Activated CD8-positive, alpha-beta T cell treated with anti-CD3 and anti-CD28 coated beads for 36 hours (primary cell): ENCODE measurements at regions not wholly inside any gene's neighbourhood (a gene's known extent, or its start where the extent isn't known, plus 50 kb on each side); places are given as distances from the start of the nearest gene placed in this dataset.

Experiments used
- ATAC-seq: fragments of 200-7000 bp; cut with Tn5 transposase; one replicate; pipeline ENCODE4 v1.10.0; 2021; ENCODE audit warnings: mild to moderate bottlenecking, moderate library complexity
- CTCF ChIA-PET: fragments of 350-600 bp; sonication (Branson Sonifier 250); formaldehyde crosslinking; loops from one replicate; lab custom pipeline; 2021; ENCODE audit warnings: antibody characterized with exemption; lab: Charles Lee
- POLR2A ChIA-PET: fragments of 350-600 bp; sonication (Branson Sonifier 250); formaldehyde crosslinking; loops from one replicate; lab custom pipeline; 2021; ENCODE audit warnings: antibody characterized with exemption; lab: Charles Lee
- DNase-seq: peaks from one replicate; pipeline ENCODE4 v3.0.0-alpha.2; 2020
- H3K27ac Mint-ChIP-seq: one replicate; pipeline ENCODE4 v1.8.0; 2021; ENCODE audit warnings: mild to moderate bottlenecking, mixed read lengths
- H3K27me3 Mint-ChIP-seq: one replicate; pipeline ENCODE4 v1.8.0; 2021; ENCODE audit warnings: mixed read lengths
- H3K36me3 Mint-ChIP-seq: one replicate; pipeline ENCODE4 v1.8.0; 2021; ENCODE audit warnings: low read depth, mixed read lengths
- H3K4me1 Mint-ChIP-seq: one replicate; pipeline ENCODE4 v1.8.0; 2021; ENCODE audit warnings: low read depth, mixed read lengths
- H3K4me3 Mint-ChIP-seq: one replicate; pipeline ENCODE4 v1.8.0; 2021; ENCODE audit warnings: mild to moderate bottlenecking, moderate library complexity, mixed read lengths
- H3K9me3 Mint-ChIP-seq: one replicate; pipeline ENCODE4 v1.8.0; 2021; ENCODE audit warnings: mixed read lengths
- CTCF ChIP-seq: fragments of 200-600 bp; IDR thresholded peaks from one replicate; pipeline ENCODE4 v1.8.0; 2022; ENCODE audit warnings: antibody characterized with exemption, mild to moderate bottlenecking
- intact Hi-C: fragments of 100-400 bp; cut with micrococcal nuclease; formaldehyde crosslinking; loops from one replicate; pipeline ENCODE4 v1.10.0; 2022

- Mint-ChIP-seq H3K27ac (no peak overlapping the region), H3K4me3 (no peak overlapping the region), H3K9me3 (peaks cover 6% of the 10 kb centered on the region), H3K36me3 (no peaks in the 10 kb centered on the region), H3K27me3 (peaks cover 3% of the 10 kb centered on the region), H3K4me1 (no peaks in the 10 kb centered on the region)
- ChIA-PET CTCF (no interaction called here), POLR2A (no interaction called here)
- intact Hi-C loops = no loop called here
- ATAC-seq = no peak
- no peak for DNase-seq
- TF ChIP-seq CTCF = no peak
These were observed 986.2 kb upstream of the CITED2 start for GRCh38 chr6:140360651-140361050.

- Mint-ChIP-seq H3K27ac (no peak overlapping the region), H3K27me3 (peaks cover 3% of the 10 kb centered on the region), H3K36me3 (no peaks in the 10 kb centered on the region), H3K4me1 (no peaks in the 10 kb centered on the region), H3K4me3 (no peak overlapping the region), H3K9me3 (no peaks in the 10 kb centered on the region)
- DNase-seq (no peak), ATAC-seq (no peak)
- intact Hi-C loops = no loop called here
- ChIA-PET POLR2A (no interaction called here), CTCF (no interaction called here)
- TF ChIP-seq CTCF = no peak
These were observed 981.0 kb upstream of the CITED2 start for GRCh38 chr6:140355476-140355875.

GRCh38 chr6:140354296-140354695, 979.8 kb upstream of the CITED2 start:
- ChIA-PET CTCF (interaction anchor here (1.1 kb wide), 1 partner anchor 9 kb away, joined by 3 read pairs; no protein-coding TSS in a partner anchor), POLR2A (no interaction called here)
- Mint-ChIP-seq H3K9me3 (no peaks in the 10 kb centered on the region), H3K36me3 (no peaks in the 10 kb centered on the region), H3K4me3 (no peak overlapping the region), H3K27me3 (peaks cover 2% of the 10 kb centered on the region), H3K27ac (no peak overlapping the region), H3K4me1 (no peaks in the 10 kb centered on the region)
- ATAC-seq (no peak), DNase-seq (no peak)
- TF ChIP-seq CTCF = no peak
- intact Hi-C loops = no loop called here

- DNase-seq (no peak), ATAC-seq (no peak)
- Mint-ChIP-seq H3K27me3 (no peaks in the 10 kb centered on the region), H3K4me3 (no peak overlapping the region), H3K36me3 (no peaks in the 10 kb centered on the region), H3K27ac (no peak overlapping the region), H3K9me3 (no peaks in the 10 kb centered on the region), H3K4me1 (no peaks in the 10 kb centered on the region)
- no peak for TF ChIP-seq CTCF
- CTCF ChIA-PET = interaction anchor here (1.1 kb wide), 1 partner anchor 10 kb away, joined by 3 read pairs; no protein-coding TSS in a partner anchor
- POLR2A ChIA-PET = interaction anchor here (0.7 kb wide), 1 partner anchor 182 kb away, joined by 3 read pairs; no protein-coding TSS in a partner anchor
- intact Hi-C loops = no loop called here
These were observed 979.1 kb upstream of the CITED2 start for GRCh38 chr6:140353536-140353935.

GRCh38 chr6:140346428-140346827, 972.0 kb upstream of the CITED2 start:
- no peak for TF ChIP-seq CTCF
- no peaks in the 10 kb centered on the region for H3K4me1 Mint-ChIP-seq
- ATAC-seq = no peak
- ChIA-PET POLR2A (no interaction called here), CTCF (no interaction called here)
- H3K27ac Mint-ChIP-seq = no peak overlapping the region
- peaks cover 8% of the 10 kb centered on the region for H3K27me3 Mint-ChIP-seq
- no peak overlapping the region for H3K4me3 Mint-ChIP-seq
- DNase-seq = no peak
- intact Hi-C loops = no loop called here
- no peaks in the 10 kb centered on the region for H3K9me3 Mint-ChIP-seq
- no peaks in the 10 kb centered on the region for H3K36me3 Mint-ChIP-seq
